HG03060 (cell line): ENCODE measurements at regions not wholly inside any gene's neighbourhood (a gene's known extent, or its start where the extent isn't known, plus 50 kb on each side); places are given as distances from the start of the nearest gene placed in this dataset.

Source experiments
- ATAC-seq: cut with Tn5 transposase; IDR thresholded peaks from one replicate; pipeline ENCODE4 v1.9.1; 2021; ENCODE audit warnings: low read depth, moderate number of reproducible peaks; ENCODE audit not compliant: unreplicated experiment

DNA sequence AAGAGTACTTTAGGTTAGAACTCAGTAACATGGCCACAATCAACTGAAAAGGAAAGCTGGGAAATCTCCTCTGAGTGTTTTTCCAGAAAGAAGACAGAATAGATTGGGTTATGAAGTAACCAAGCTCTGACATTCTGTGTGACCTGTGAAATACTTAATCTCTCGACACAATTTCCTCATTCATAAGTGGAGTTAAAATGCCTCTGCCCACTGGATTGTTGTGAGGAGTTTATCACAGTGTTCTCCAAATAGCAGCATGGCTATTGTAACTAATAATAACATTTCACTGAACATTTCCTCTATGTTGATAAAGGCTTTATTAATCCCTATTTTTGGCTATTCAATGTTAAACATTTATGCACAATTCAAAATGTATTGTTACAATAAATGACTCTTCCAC, 311.0 kb downstream of the GABRB2 start:
- ATAC-seq = no peak

DNA sequence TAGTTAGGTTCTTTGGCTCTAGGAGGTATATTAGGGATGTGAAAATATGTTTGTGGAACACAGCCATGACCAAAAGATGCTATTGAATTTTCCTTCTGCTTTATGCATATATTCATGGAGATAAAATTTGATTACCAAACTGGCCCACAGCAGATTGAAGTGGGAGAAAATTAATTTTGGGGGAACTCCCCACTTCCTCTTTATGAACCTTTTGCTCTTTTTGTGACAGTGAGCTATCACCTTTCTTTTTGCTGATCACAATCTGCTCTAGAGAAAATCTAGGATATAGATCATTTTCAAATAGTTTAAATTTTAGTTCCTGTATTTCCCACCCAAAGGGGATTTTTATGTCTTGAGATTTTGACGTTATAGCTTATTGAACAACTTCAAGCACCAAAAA, 313.0 kb downstream of the GABRB2 start:
- ATAC-seq = no peak

DNA sequence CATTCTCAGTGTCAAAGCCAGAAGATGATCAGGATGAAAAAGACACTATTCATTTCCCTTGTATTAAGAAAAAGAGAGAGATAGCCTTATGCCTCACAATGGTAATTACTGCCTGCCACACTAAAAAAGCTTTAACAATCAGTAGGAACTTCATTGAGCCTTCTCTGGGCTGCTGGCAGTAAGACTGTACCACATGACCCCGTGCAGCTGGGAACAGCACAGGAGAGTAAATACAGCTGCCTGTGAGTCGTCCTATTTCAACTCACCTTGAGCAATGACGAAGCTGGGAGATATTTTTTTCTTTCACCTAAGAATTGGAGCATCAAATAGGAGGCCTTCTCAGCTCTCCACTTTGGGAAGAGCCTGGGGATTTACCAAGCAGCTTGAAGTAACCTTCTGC, 316.3 kb downstream of the GABRB2 start:
- no peak for ATAC-seq

DNA sequence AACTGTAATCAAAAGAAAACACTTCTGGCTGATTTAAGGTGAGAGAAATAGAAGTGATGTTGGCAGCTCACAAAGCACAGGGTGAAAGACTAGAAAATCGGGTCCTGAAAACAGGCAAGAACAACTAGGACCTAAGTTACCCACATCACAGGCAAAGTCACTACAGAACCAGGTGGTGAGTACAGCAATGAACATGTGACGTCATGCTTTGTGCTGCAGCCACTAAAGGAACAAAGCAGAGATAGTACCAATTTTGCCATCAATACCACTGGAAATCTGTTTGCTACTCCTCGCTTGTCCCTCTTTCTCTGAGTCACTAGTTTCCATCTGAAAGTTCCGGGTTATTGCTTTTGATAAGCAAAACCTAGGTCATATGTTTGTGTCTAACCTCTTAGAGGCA, 326.7 kb downstream of the GABRB2 start:
- ATAC-seq = no peak

DNA sequence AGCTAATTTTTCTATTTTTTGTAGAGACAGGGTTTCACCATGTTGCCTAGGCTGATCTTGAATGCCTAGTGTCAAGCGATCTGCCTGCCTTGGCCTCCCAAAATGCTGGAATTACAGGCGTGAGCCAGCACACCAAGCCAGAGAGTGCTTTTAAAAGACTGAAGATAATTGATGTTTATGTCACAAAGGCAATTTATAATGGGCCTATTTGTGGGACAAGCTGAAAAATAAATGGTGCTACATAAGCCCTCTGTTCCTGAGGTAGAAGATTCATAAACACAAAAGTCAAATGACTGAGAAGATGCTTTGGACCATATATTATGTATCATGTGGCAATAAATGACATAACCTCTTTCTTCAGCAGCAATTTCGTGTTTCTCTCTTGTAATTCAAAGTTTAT, 329.6 kb downstream of the GABRB2 start:
- ATAC-seq = no peak

DNA sequence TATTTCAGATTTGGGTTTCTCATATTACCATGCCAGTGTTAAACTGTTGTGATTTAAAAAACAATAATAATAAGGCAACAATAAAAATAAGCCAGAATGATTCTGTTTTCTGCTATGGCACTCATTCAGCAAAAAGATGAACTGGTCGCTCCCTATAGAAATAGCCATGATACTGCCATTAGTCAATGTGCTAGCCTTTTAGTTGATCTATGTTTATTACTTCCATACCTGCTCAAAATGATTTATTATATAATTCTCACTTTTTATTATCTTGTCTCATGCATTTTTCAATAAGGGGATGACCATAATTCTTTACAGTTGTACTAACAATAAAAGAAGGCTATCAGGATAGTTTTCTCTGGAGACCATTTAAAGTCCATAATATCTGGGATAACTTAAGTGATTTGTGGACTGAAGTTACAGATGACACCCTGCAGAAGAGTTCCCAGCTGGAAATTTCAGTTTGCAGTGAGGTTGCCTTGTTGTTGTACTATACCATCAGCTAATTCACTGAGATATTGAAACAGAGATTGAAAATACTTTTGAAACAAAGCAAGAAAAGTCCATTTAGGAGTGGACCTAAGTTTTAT, 334.3 kb downstream of the GABRB2 start:
- ATAC-seq = no peak

DNA sequence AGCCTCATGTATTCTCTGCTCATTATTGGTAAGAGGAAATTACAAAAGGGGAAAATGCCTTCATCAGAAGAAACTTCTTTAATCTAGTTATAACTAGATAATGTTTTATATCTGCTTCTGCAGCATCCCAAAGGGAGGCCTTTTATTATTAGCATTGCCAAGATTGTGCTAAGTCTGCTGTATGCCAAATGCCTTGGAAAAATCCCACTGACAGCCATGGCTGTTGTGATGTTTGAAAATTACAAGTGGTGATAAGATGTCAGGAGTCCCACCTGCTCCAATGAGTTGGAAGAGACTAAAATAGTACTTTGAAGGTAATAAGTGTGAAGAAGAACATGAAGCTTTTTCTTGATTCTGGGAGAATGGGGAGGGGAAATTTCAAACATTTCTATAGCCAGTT, 345.0 kb downstream of the GABRB2 start:
- ATAC-seq = no peak

DNA sequence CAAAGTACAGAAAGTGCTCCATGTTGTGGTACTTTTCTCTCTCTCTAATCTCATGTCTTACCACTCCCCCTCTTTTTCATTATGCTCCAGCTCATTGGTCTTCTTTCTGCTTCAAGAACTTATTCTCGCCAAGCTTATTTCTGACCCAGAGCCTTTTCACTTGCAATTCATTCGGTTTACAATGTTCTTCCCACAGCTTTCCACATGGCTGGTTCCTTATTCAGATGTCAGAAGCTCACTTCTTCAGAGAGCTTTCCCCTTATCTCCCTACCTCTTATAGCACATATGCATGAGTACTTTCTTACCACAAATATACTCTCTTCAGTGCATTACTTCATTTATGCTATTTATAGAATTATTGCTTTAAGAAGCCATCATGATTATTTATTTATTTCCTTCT, 338.8 kb upstream of the ATP10B start:
- ATAC-seq = no peak

DNA sequence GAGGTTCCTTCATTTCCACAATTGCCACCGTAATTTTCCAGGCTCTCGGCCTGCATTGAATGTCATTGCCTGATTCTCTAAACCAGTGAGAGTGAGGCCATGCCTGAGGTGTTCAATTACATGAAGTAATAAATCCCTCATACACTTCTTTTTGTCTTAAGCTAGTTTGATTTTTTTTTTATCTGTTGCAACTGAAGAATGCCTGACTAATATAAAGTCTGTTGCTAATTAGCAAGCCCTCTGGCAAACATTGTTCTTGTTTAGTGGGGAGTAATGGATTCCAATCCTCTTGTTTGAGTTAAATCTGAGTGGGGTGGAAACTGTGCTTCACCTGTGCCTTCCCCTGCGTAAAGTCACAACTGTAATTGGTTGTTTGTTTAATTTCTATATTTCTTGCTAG, 338.1 kb upstream of the ATP10B start:
- ATAC-seq = no peak

DNA sequence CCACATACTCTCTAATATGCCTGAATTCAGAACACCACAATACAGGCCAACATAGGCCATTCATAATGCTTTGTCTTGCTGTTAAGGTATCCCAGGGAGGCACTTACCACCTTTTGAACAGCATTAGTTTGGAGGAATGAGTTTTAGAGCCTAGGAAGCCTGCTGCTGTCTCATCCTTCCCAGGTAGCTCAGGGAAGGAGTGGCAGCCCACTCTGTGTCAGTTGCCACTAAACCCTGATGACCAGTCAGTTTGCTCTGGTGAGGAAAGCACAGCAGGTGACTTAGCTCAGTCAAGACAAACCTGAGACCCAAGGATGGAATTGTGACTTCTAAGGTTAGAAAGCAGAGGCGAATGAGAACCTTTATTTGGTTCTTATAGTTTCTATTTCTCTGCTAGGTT, 337.4 kb upstream of the ATP10B start:
- ATAC-seq = no peak

DNA sequence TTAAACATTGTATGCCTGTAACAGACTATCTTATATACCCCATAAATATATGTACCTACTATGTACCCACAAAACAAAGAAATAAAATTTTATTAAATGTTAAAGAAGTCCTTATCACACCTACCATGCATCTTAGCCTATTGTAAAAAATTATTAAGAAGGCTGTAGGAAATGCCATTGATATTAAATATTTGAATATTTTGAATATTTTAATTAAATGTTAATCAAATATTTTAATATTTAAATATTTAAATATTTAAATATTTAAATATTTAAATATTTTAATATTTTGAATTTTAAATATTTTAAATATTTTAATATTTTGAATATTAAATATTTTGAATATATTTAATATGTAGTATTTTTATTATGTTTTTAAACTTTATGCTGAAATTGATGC, 331.5 kb upstream of the ATP10B start:
- no peak for ATAC-seq

DNA sequence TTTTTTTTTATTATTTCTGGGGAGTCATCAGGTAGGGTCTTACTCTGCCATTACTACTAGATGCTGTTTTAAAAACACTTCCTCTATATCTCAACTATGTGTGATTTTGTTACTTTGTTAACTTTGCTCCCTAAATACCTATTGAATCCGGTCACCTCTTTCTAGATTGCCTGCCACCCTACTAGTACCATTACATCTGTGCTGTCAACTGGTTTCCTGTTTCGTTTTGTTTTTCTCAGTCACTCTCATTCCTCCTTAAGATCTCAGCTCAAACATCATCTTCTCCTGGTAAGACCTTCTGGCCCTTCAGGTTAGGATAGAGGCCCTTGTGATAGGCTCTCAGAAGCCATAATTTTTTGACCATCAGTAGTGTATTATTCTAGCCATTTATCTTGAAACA, 324.2 kb upstream of the ATP10B start:
- ATAC-seq = no peak

DNA sequence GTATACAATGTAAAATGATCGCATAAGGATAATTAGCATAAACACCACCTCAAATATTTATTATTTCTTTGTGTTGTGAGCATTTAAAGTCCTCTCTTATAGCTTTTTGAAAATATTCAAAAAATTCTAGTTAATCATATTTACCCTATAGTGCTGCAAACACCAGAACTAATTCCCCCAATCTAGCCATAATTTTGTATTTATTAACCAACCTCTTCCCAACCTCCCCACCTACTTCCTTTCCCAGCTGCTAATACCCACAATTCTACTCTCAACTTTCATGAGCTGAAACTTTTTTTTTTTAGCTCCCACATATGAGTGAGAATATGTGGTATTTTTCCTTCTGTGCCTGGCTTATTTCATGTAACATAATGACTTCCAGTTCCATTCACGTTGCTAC, 317.8 kb upstream of the ATP10B start:
- ATAC-seq = no peak

DNA sequence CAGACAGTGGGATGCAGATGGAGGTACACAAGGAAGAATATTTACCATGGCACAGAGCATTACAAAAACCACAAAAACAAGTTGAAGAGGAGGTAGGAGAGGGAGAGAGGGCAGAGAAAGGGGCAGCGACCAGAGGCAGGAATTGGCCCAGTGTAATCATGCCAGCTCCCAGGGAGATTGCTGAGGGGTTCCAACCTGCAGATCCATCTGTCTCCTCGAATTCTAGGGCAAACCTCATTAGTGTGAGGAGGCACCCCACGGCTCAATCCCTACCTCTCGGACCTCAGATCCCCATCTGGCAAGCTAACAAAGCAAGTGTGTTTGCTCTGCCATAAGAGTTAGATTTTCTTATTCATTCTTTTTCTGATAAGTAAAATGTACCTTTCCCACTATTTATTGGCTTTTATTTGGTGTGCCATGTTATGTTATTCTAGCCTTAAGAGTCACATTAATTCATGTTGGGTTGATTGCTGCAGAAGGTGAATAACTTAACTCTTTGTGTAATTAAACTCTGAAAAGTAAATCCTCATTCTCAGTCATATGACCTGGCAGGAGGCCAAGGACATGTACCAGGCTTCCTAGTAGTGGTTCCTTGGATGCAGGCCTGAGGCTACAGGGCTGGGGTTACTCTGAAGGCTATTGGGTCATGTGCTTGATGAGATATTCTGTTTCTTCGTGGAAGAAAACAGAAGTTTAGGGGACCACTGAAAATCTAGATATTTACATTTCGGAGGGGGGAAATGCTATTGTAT, 315.2 kb upstream of the ATP10B start:
- ATAC-seq = no peak

DNA sequence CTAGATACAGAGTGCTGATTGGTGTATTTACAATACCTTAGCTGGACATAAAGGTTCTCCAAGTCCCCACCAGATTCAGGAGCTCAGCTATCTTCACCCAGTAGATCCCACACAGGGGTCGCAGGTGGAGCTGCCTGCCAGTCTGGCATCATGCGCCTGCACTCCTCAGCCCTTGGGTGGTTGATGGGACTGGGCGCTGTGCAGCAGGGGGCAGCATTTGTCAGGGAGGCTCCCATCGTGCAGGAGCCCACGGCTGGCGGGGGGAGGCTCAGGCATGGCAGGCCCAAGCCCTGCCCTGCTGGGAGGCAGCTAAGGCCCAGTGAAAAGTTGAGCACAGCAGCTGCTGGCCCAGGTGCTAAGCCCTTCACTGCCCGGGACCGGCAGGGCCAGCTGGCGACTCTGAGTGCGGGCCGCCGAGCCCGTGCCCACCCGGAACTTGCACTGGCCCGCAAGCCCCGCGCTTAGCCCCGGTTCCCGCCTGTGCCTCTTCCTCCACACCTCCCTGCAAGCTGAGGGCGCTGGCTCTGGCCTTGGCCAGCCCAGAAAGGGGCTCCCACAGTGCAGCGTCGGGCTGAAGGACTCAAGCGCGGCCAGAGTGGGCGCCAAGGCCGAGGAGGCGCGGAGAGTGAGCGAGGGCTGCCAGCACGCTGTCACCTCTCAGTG, 314.1 kb upstream of the ATP10B start:
- no peak for ATAC-seq

DNA sequence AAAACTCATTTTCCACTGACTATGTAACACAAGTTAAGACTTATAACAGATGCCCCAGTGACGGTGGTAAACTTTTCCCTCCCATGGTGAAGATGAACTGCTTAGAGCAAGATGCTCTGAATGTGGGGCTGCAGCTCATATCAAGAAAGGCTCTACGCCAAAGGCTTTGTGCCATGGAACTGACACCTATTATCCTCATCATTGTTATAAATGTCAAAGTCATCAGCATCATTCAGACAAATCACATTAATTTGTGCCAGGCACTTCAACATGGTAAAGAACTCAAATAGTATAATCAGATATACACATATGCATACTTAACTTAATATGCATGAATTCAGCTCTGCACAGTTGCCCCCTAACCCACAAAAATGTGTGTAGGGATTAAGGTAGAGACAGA, 305.9 kb upstream of the ATP10B start:
- no peak for ATAC-seq

DNA sequence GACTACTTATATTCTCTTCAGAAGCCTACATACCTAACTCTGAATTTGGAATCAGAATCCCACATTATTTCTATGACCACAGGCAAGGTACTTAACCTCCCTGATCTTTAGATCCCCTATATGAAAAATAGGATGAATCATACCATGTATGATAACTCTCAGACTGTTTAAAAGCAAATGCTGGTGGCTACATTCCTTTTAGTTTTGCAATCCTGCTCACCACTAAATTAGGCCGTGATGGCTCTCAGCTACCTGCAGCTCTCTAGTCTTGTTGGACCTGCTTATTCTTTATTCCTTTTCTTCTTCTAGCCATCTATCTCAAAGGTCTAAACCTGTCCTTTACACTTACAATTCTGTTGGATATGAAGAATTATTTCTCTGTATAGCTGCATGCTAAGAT, 303.4 kb upstream of the ATP10B start:
- ATAC-seq = no peak

DNA sequence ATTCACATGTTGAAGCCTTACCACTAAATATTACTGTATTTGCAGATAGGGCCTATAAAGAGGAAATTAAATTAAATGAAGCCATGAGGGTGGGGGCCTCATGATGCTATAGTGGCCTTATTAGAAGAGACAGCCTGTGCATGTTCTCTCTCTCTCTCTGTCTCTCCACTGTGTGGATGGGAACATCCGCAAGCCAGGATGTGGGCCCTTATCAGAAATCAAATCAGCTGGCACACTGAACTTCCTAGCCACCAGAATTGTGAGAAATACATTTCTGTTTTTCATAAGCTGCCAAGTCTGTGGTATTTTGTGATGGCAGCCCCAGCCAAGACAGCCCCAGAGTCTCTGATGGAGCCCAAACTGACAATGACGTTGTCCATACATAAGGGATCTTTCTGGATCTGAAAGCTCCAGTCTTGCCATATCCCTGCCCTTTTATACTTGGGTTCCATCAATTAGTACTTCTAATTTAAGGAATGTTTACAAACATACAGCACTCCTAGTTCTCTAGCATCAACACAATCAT, 300.5 kb upstream of the ATP10B start:
- ATAC-seq = no peak

DNA sequence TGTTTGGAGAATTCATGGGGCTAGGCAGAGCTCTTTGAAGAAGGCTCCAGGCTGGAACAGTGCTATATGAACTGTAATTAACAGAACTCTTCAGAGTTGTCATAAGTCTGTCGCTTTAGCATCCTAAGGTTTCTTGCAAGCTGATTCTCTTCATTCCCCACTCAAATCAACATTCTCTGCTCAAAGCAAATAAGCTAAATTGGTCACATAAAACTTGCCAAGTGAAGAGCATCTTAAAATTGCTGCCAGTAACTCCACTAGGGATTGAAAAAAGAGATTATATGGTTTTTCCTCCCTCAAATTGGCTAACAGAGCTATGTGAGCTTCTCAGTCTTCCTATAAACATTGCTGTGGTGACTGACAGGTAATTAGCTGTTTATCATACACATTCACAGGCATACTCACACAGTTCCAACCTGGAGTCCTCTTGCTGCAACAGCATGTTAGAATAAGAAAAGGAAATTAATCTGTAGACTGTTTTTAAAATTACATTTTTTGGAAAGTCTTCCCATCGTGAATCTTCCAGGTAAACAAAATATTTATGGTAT, 298.5 kb upstream of the ATP10B start:
- ATAC-seq = no peak

DNA sequence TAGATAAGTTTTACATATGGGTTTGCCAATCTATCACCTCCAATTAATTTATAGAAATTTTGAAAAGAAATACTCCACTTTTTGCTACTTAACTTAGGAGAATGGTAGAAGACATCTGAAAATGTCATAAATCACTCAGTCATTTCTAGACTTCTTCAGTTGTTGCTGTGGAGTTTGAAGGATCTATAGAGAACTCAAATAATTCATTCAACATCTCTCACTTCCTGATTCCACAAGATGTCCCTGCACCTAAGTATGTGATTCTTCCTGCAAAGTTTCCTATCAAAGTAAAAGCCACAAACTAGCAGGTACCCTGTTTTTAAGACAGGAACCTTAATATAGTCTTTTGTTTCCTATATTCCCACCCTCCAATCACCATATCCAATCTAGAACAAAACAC, 297.1 kb upstream of the ATP10B start:
- ATAC-seq = no peak

DNA sequence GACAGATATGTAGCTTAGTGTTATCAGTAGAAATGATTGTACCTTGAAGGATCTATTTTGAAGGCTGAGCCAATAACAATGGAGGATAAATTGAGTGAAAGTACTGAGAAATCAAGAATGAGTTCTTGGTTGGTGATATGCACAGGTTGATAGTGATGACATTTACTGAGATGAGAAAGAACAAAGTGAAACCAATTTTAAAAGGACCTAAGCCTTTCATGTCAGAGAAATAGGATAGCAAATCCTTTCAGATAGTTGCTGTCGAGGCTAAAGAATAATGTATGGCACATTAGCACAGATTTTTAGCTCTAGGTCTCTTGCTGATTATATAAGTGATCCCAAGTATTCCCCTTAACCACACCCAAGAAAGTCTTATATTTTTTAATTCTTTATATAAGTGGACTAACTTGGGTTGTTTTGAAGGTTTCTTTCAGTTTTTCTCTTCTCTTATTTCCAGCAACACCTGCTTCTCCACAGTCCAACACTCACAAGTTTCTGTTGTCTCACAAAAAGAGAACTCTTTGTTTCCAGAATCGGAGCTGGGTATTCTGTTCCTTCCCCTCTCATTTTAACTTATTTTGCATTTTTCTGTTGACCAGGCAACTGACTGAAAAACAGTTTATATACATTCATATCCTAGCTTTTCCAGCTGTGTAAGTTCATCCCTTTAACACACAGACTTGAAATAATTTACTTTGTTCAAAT, 286.9 kb upstream of the ATP10B start:
- no peak for ATAC-seq
